ENCODE measurements at regions not wholly inside any gene's neighbourhood (a gene's known extent, or its start where the extent isn't known, plus 50 kb on each side); places are given as distances from the start of the nearest gene placed in this dataset.

- no peak for TF ChIP-seq EZH2 (IDR thresholded peaks at IDR 0.05)
- TF ChIP-seq POLR2AphosphoS5 (IDR thresholded peaks at IDR 0.05; ENCODE audit: borderline replicate concordance, low read depth, low read length) = no peak
- TF ChIP-seq FOXP2 (optimal IDR thresholded peaks at IDR 0.05; ENCODE audit: control extremely low read depth, extremely low read length, insufficient read depth) = no peak
These were observed 238.7 kb upstream of the USP25 start for GRCh38 chr21:15491100-15491499.

Measured in SK-N-MC (cell line).